NT2/D1 (cell line): ENCODE measurements at regions not wholly inside any gene's neighbourhood (a gene's known extent, or its start where the extent isn't known, plus 50 kb on each side); places are given as distances from the start of the nearest gene placed in this dataset.

ENCODE experiments used
- DNase-seq: peaks from one replicate; pipeline ENCODE4 v3.0.0-alpha.2; 2011; ENCODE audit warnings: low read depth, low spot score
- H3K27me3 ChIP-seq: 2 replicates; pipeline ENCODE4 v1.6.0; 2011; ENCODE audit warnings: mild to moderate bottlenecking; ENCODE audit not compliant: insufficient read length, insufficient read depth
- H3K36me3 ChIP-seq: 2 replicates; pipeline ENCODE4 v1.6.1; 2011; ENCODE audit warnings: mild to moderate bottlenecking, low read length, mixed read lengths; ENCODE audit not compliant: insufficient read depth, insufficient read length
- H3K4me1 ChIP-seq: 2 replicates; pipeline ENCODE4 v1.5.1; 2011; ENCODE audit not compliant: insufficient read depth, insufficient read length
- H3K4me3 ChIP-seq: 2 replicates; pipeline ENCODE4 v1.5.1; 2011; ENCODE audit warnings: low read depth; ENCODE audit not compliant: insufficient read length
- H3K9ac ChIP-seq: 2 replicates; pipeline ENCODE4 v1.6.0; 2011; ENCODE audit warnings: low read depth; ENCODE audit not compliant: insufficient read length
- H3K9me3 ChIP-seq: 2 replicates; pipeline ENCODE4 v1.5.1; 2011; ENCODE audit warnings: mild to moderate bottlenecking, low read length; ENCODE audit not compliant: insufficient read depth
- SUZ12 ChIP-seq: IDR thresholded peaks from 2 replicates; pipeline ENCODE4 v1.6.1; 2011; ENCODE audit not compliant: insufficient read length, insufficient read depth; ENCODE audit errors: extremely low read depth
- YY1 ChIP-seq: IDR thresholded peaks from 2 replicates; pipeline ENCODE4 v1.6.1; 2011; ENCODE audit not compliant: insufficient read length, insufficient read depth
- ZNF274 ChIP-seq: IDR thresholded peaks from 2 replicates; pipeline ENCODE4 v1.6.1; 2011; ENCODE audit warnings: mild to moderate bottlenecking, low read depth, low read length

GRCh38 chr3:30098653-30099455 is 507.5 kb upstream of the TGFBR2 start:
- Histone ChIP-seq H3K27me3 (no peaks in the 10 kb centered on the region), H3K9me3 (peaks cover 7% of the 10 kb centered on the region; the same call in 1 of the 2 replicates), H3K4me1 (no peaks in the 10 kb centered on the region), H3K4me3 (no peak overlapping the region), H3K9ac (no peak overlapping the region), H3K36me3 (no peaks in the 10 kb centered on the region)
- TF ChIP-seq SUZ12 (no peak), ZNF274 (no peak), YY1 (no peak)
- DNase-seq: no peak

- H3K4me3 ChIP-seq: no peak overlapping the region
- peaks cover 9% of the 10 kb centered on the region; the same call in 1 of the 2 replicates for H3K9me3 ChIP-seq
- no peak overlapping the region for H3K9ac ChIP-seq
- TF ChIP-seq SUZ12 (no peak), YY1 (no peak), ZNF274 (no peak)
- no peaks in the 10 kb centered on the region for H3K4me1 ChIP-seq
- H3K36me3 ChIP-seq: no peaks in the 10 kb centered on the region
- no peak for DNase-seq
- no peaks in the 10 kb centered on the region for H3K27me3 ChIP-seq
Measured at GRCh38 chr3:30102356-30102755, 504.0 kb upstream of the TGFBR2 start.

- H3K9me3 ChIP-seq: peaks cover 7% of the 10 kb centered on the region; the same call in 1 of the 2 replicates
- DNase-seq: no peak
- no peaks in the 10 kb centered on the region for H3K4me1 ChIP-seq
- no peak overlapping the region for H3K9ac ChIP-seq
- TF ChIP-seq ZNF274 (no peak), YY1 (no peak), SUZ12 (no peak)
- H3K36me3 ChIP-seq: no peaks in the 10 kb centered on the region
- H3K27me3 ChIP-seq: no peaks in the 10 kb centered on the region
- no peak overlapping the region for H3K4me3 ChIP-seq
Measured at GRCh38 chr3:30103186-30103585, 503.2 kb upstream of the TGFBR2 start.

- no peaks in the 10 kb centered on the region for H3K27me3 ChIP-seq
- no peak for DNase-seq
Measured at GRCh38 chr3:30107531-30107930, 498.9 kb upstream of the TGFBR2 start.

GRCh38 chr3:30112411-30112810 is 494.0 kb upstream of the TGFBR2 start:
- H3K27me3 ChIP-seq: no peaks in the 10 kb centered on the region
- DNase-seq: no peak
- H3K36me3 ChIP-seq: no peaks in the 10 kb centered on the region
- no peak overlapping the region for H3K4me3 ChIP-seq
- H3K9ac ChIP-seq: no peak overlapping the region
- no peaks in the 10 kb centered on the region for H3K4me1 ChIP-seq
- TF ChIP-seq YY1: no peak
- TF ChIP-seq SUZ12: no peak
- TF ChIP-seq ZNF274: no peak
- H3K9me3 ChIP-seq: no peaks in the 10 kb centered on the region

More at GRCh38 chr3:30107531-30107930, 498.9 kb upstream of the TGFBR2 start:
- Histone ChIP-seq H3K4me1 (no peaks in the 10 kb centered on the region), H3K36me3 (no peaks in the 10 kb centered on the region), H3K4me3 (no peak overlapping the region), H3K9ac (no peak overlapping the region), H3K9me3 (peaks cover 7% of the 10 kb centered on the region; the same call in 1 of the 2 replicates)
- TF ChIP-seq SUZ12: no peak
- no peak for TF ChIP-seq YY1
- TF ChIP-seq ZNF274: no peak

- Histone ChIP-seq H3K9me3 (no peaks in the 10 kb centered on the region), H3K27me3 (no peaks in the 10 kb centered on the region), H3K4me3 (no peak overlapping the region), H3K4me1 (no peaks in the 10 kb centered on the region), H3K9ac (no peak overlapping the region), H3K36me3 (no peaks in the 10 kb centered on the region)
- TF ChIP-seq YY1 (no peak), ZNF274 (no peak), SUZ12 (no peak)
- no peak for DNase-seq
Measured at GRCh38 chr3:30112902-30113484, 493.4 kb upstream of the TGFBR2 start.

- no peaks in the 10 kb centered on the region for H3K9me3 ChIP-seq
- no peaks in the 10 kb centered on the region for H3K4me1 ChIP-seq
- no peak overlapping the region for H3K9ac ChIP-seq
- DNase-seq: no peak
- no peak overlapping the region for H3K4me3 ChIP-seq
- TF ChIP-seq SUZ12: no peak
- TF ChIP-seq ZNF274: no peak
- no peak for TF ChIP-seq YY1
- no peaks in the 10 kb centered on the region for H3K36me3 ChIP-seq
- H3K27me3 ChIP-seq: no peaks in the 10 kb centered on the region
Measured at GRCh38 chr3:30113906-30114305, 492.5 kb upstream of the TGFBR2 start.
